H9 (cell line): ENCODE measurements at regions not wholly inside any gene's neighbourhood (a gene's known extent, or its start where the extent isn't known, plus 50 kb on each side); places are given as distances from the start of the nearest gene placed in this dataset.
A peak's percentile ranks its signal among the peaks of the same experiment; 100 is the strongest.

Experiments
- DNase-seq: peaks from one replicate; pipeline ENCODE4 v3.0.0-alpha.2; 2017
- H2AFZ ChIP-seq: one replicate; pipeline ENCODE4 v1.6.1; 2013; ENCODE audit warnings: mild to moderate bottlenecking, low read length, control low read depth, moderate library complexity
- H2AK5ac ChIP-seq: 2 replicates; pipeline ENCODE4 v1.6.1; 2013; ENCODE audit warnings: low read length, control low read depth, mixed read lengths; ENCODE audit not compliant: insufficient read length
- H2BK120ac ChIP-seq: one replicate; pipeline ENCODE4 v1.6.1; 2013; ENCODE audit warnings: low read depth, mild to moderate bottlenecking, low read length, control low read depth, inconsistent platforms; ENCODE audit not compliant: poor library complexity, severe bottlenecking
- H2BK12ac ChIP-seq: 2 replicates; pipeline ENCODE4 v1.6.1; 2013; ENCODE audit warnings: low read length, control low read depth, mixed read lengths, low read depth; ENCODE audit not compliant: insufficient read length
- H2BK15ac ChIP-seq: 2 replicates; pipeline ENCODE4 v1.6.1; 2013; ENCODE audit warnings: low read depth, low read length, control low read depth
- H2BK20ac ChIP-seq: one replicate; pipeline ENCODE4 v1.6.1; 2013; ENCODE audit warnings: low read depth, mild to moderate bottlenecking, low read length, control low read depth, inconsistent platforms; ENCODE audit not compliant: poor library complexity, severe bottlenecking
- H2BK5ac ChIP-seq: 2 replicates; pipeline ENCODE4 v1.6.1; 2013; ENCODE audit warnings: low read length, control low read depth, mixed read lengths; ENCODE audit not compliant: insufficient read length
- H3K14ac ChIP-seq: 2 replicates; pipeline ENCODE4 v1.6.1; 2013; ENCODE audit warnings: low read length, control low read depth; ENCODE audit not compliant: insufficient read depth
- H3K18ac ChIP-seq: 2 replicates; pipeline ENCODE4 v1.6.1; 2013; ENCODE audit warnings: low read depth, mild to moderate bottlenecking, mixed read lengths, low read length, control low read depth; ENCODE audit not compliant: insufficient read length
- H3K23ac ChIP-seq: 2 replicates; pipeline ENCODE4 v1.6.1; 2013; ENCODE audit warnings: low read length, control low read depth, mixed read lengths, low read depth; ENCODE audit not compliant: insufficient read length
- H3K23me2 ChIP-seq: 2 replicates; pipeline ENCODE4 v1.6.1; 2013; ENCODE audit warnings: low read depth, mild to moderate bottlenecking, mixed read lengths, low read length, control low read depth; ENCODE audit not compliant: insufficient read length, poor library complexity, severe bottlenecking
- H3K27ac ChIP-seq: 2 replicates; pipeline ENCODE4 v1.5.1; 2013; ENCODE audit warnings: low read length, control low read depth, mixed read lengths, low read depth; ENCODE audit not compliant: insufficient read length
- H3K27me3 ChIP-seq: 2 replicates; pipeline ENCODE4 v1.6.1; 2013; ENCODE audit warnings: low read length, control low read depth, inconsistent platforms; ENCODE audit not compliant: insufficient read depth
- H3K4ac ChIP-seq: 2 replicates; pipeline ENCODE4 v1.6.1; 2013; ENCODE audit warnings: low read depth, mild to moderate bottlenecking, control low read depth, inconsistent platforms, low read length, moderate library complexity
- H3K4me1 ChIP-seq: 2 replicates; pipeline ENCODE4 v1.6.1; 2013; ENCODE audit warnings: low read length, control low read depth, inconsistent platforms; ENCODE audit not compliant: insufficient read depth
- H3K4me2 ChIP-seq: 2 replicates; pipeline ENCODE4 v1.6.1; 2013; ENCODE audit warnings: low read length, control low read depth, mixed read lengths; ENCODE audit not compliant: insufficient read length, insufficient read depth
- H3K56ac ChIP-seq: 2 replicates; pipeline ENCODE4 v1.6.1; 2013; ENCODE audit warnings: low read depth, mild to moderate bottlenecking, mixed read lengths, low read length, control low read depth; ENCODE audit not compliant: insufficient read length
- H3K79me1 ChIP-seq: 2 replicates; pipeline ENCODE4 v1.6.1; 2013; ENCODE audit warnings: low read depth, mild to moderate bottlenecking, moderate library complexity, low read length, control low read depth, inconsistent platforms; ENCODE audit not compliant: insufficient read depth, poor library complexity, severe bottlenecking
- H3K79me2 ChIP-seq: 2 replicates; pipeline ENCODE4 v1.6.1; 2013; ENCODE audit warnings: low read length, control low read depth, inconsistent platforms; ENCODE audit not compliant: insufficient read depth
- H3K9ac ChIP-seq: 2 replicates; pipeline ENCODE4 v1.6.1; 2013; ENCODE audit warnings: low read length, control low read depth, mixed read lengths; ENCODE audit not compliant: insufficient read length; ENCODE audit errors: extremely low read depth
- H3K9me3 ChIP-seq: one replicate; pipeline ENCODE4 v1.6.1; 2013; ENCODE audit warnings: low read depth, low read length, inconsistent platforms; ENCODE audit not compliant: control insufficient read depth
- H3T11ph ChIP-seq: one replicate; pipeline ENCODE4 v1.6.1; 2013; ENCODE audit warnings: mild to moderate bottlenecking, low read length, control low read depth, inconsistent platforms
- H4K20me1 ChIP-seq: one replicate; pipeline ENCODE4 v1.6.1; 2013; ENCODE audit not compliant: control insufficient read depth, insufficient read length, insufficient read depth
- H4K5ac ChIP-seq: 2 replicates; pipeline ENCODE4 v1.6.1; 2013; ENCODE audit warnings: low read depth, mild to moderate bottlenecking, mixed read lengths, low read length, control low read depth; ENCODE audit not compliant: insufficient read length
- H4K8ac ChIP-seq: replicated peaks from 2 replicates; pipeline ENCODE4 v1.6.1; 2013; ENCODE audit warnings: low read length, control low read depth, mixed read lengths, low read depth; ENCODE audit not compliant: insufficient read length
- H4K91ac ChIP-seq: 2 replicates; pipeline ENCODE4 v1.6.1; 2013; ENCODE audit warnings: low read depth, mild to moderate bottlenecking, moderate library complexity, mixed read lengths, low read length, control low read depth; ENCODE audit not compliant: insufficient read length
- H3K27ac Mint-ChIP-seq, 3 experiments: 2 replicates in 2 of 3; 3 replicates in 1 of 3; pipeline ENCODE4 v1.8.0; 2020 to 2021; ENCODE audit warnings: mixed read lengths in 3 of 3, mild to moderate bottlenecking in 1 of 3, moderate library complexity in 1 of 3
- H3K27me3 Mint-ChIP-seq: 2 replicates; pipeline ENCODE4 v1.8.0; 2021; ENCODE audit warnings: low read depth, mild to moderate bottlenecking, moderate library complexity, mixed read lengths
- H3K36me3 Mint-ChIP-seq, 3 experiments: 2 replicates in 2 of 3; 3 replicates in 1 of 3; pipeline ENCODE4 v1.8.0; 2020 to 2021; ENCODE audit warnings: low read depth in 3 of 3, mixed read lengths in 3 of 3; ENCODE audit not compliant: insufficient read depth in 1 of 3
- H3K4me1 Mint-ChIP-seq, 2 experiments: 2 replicates each; pipeline ENCODE4 v1.8.0; 2020; ENCODE audit warnings: mixed read lengths in 2 of 2
- H3K4me3 Mint-ChIP-seq, 2 experiments: 2 replicates in 1 of 2; 3 replicates in 1 of 2; pipeline ENCODE4 v1.8.0; 2020 to 2021; ENCODE audit warnings: mild to moderate bottlenecking in 2 of 2, mixed read lengths in 2 of 2, moderate library complexity in 1 of 2
- H3K9me3 Mint-ChIP-seq, 2 experiments: 2 replicates in 1 of 2; 3 replicates in 1 of 2; pipeline ENCODE4 v1.8.0; 2020; ENCODE audit warnings: mild to moderate bottlenecking in 2 of 2, mixed read lengths in 2 of 2, moderate library complexity in 1 of 2
- whole genome bisulfite sequencing: extraction: QIAGEN DNeasy Blood & Tissue Kit; methylation state at CpG from one replicate; pipeline ENCODE4 v1.1.7; 2013; ENCODE audit warnings: missing lambda C conversion rate, low lambda C conversion rate, mixed read lengths; ENCODE audit not compliant: insufficient read length; ENCODE audit errors: extremely low coverage; 5-methylcytosine and 5-hydroxymethylcytosine counted together
- TF ChIP-seq, protein P1 (sequence below): fragments of 200-600 bp; sonication (generic); conservative IDR thresholded peaks from 3 replicates; pipeline ENCODE4 v1.8.0; 2021; ENCODE audit warnings: antibody characterized with exemption, mild to moderate bottlenecking

- WGBS = no CpG with 5 or more reads among the region's 21 CpGs
- no peaks in the 10 kb centered on the region for H3K79me2 ChIP-seq
- no peaks in the 10 kb centered on the region for H3K4me1 ChIP-seq
- H3K27ac Mint-ChIP-seq = no peak overlapping the region; a peak in 1 of 7 replicates
- H3K4me3 Mint-ChIP-seq = no peak overlapping the region
- H4K8ac ChIP-seq = no peak overlapping the region
- H3K79me1 ChIP-seq = no peaks in the 10 kb centered on the region
- H3K27ac ChIP-seq = no peak overlapping the region
- no peak overlapping the region for H2AFZ ChIP-seq
- H3K18ac ChIP-seq = no peak overlapping the region
- no peak overlapping the region for H3K4me2 ChIP-seq
- H3K56ac ChIP-seq = no peak overlapping the region
- no peak overlapping the region for H2BK120ac ChIP-seq
- peaks cover 5 to 8% of the 10 kb centered on the region in 2 experiments for H3K4me1 Mint-ChIP-seq
- H4K20me1 ChIP-seq = no peaks in the 10 kb centered on the region
- no peaks in the 10 kb centered on the region; a peak in 1 of 7 replicates for H3K36me3 Mint-ChIP-seq
- peak; percentile 18 for DNase-seq
- H2BK5ac ChIP-seq = no peak overlapping the region
- H3K9me3 ChIP-seq = no peaks in the 10 kb centered on the region
- no peak overlapping the region for H3T11ph ChIP-seq
- no peak overlapping the region for H2BK12ac ChIP-seq
- H3K27me3 Mint-ChIP-seq = peaks cover 7% of the 10 kb centered on the region
- no peak overlapping the region for H2BK15ac ChIP-seq
- H4K5ac ChIP-seq = no peak overlapping the region
- no peak overlapping the region for H4K91ac ChIP-seq
- no peak overlapping the region for H3K23ac ChIP-seq
- no peak overlapping the region for H3K14ac ChIP-seq
- no peak overlapping the region for H3K9ac ChIP-seq
- no peak overlapping the region for H2AK5ac ChIP-seq
- no peaks in the 10 kb centered on the region for H3K23me2 ChIP-seq
- TF ChIP-seq, protein P1, sequence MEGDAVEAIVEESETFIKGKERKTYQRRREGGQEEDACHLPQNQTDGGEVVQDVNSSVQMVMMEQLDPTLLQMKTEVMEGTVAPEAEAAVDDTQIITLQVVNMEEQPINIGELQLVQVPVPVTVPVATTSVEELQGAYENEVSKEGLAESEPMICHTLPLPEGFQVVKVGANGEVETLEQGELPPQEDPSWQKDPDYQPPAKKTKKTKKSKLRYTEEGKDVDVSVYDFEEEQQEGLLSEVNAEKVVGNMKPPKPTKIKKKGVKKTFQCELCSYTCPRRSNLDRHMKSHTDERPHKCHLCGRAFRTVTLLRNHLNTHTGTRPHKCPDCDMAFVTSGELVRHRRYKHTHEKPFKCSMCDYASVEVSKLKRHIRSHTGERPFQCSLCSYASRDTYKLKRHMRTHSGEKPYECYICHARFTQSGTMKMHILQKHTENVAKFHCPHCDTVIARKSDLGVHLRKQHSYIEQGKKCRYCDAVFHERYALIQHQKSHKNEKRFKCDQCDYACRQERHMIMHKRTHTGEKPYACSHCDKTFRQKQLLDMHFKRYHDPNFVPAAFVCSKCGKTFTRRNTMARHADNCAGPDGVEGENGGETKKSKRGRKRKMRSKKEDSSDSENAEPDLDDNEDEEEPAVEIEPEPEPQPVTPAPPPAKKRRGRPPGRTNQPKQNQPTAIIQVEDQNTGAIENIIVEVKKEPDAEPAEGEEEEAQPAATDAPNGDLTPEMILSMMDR = no peak
- no peak overlapping the region for H2BK20ac ChIP-seq
- no peaks in the 10 kb centered on the region for H3K27me3 ChIP-seq
- peaks cover 0 to 7% of the 10 kb centered on the region in 2 experiments; a peak in 2 of 5 replicates for H3K9me3 Mint-ChIP-seq
- no peak overlapping the region for H3K4ac ChIP-seq
Observed at GRCh38 chr2:239802185-239802649, 222.9 kb downstream of the NDUFA10 start.
